HepG2 (cell line): ENCODE measurements at regions not wholly inside any gene's neighbourhood (a gene's known extent, or its start where the extent isn't known, plus 50 kb on each side); places are given as distances from the start of the nearest gene placed in this dataset.

Experiments
- ATAC-seq: fragments of 200-7000 bp; cut with Tn5 transposase; 3 replicates; pipeline ENCODE4 v1.9.1; 2020; ENCODE audit warnings: mild to moderate bottlenecking, moderate library complexity
- BruUV-seq: library from RNA; stranded (reverse); fragments of 400-500 nt; replicated peaks from 2 replicates; lab custom pipeline; 2021; lab: Mats Ljungman, UMichigan
- CTCF ChIA-PET: fragments of 300-600 bp; formaldehyde crosslinking; extraction: SDS; loops from one replicate; lab custom pipeline; 2021; ENCODE audit warnings: low total read pairs, inconsistent platforms, low intra/inter-chr PET ratio; lab: Yijun Ruan, JAX
- POLR2A ChIA-PET: fragments of 350-600 bp; sonication (Branson Sonifier 250); formaldehyde crosslinking; loops from one replicate; lab custom pipeline; 2020; ENCODE audit warnings: antibody characterized with exemption, inconsistent platforms; lab: Yijun Ruan, JAX
- DNase-seq: peaks from one replicate; pipeline ENCODE4 v3.0.0-alpha.2; 2015; ENCODE audit warnings: low spot score
- FAIRE-seq: peaks from 3 replicates; lab custom pipeline; 2011; peaks lifted over from hg19 to GRCh38; lab: Jason Lieb, UNC
- H2AFZ ChIP-seq: one replicate; pipeline ENCODE4 v1.6.1; 2011; ENCODE audit warnings: low read length, inconsistent platforms
- H3K27ac ChIP-seq: fragments of 300-600 bp; 3 replicates; pipeline ENCODE4 v1.8.0; 2011; ENCODE audit warnings: mixed run types, mild to moderate bottlenecking, mixed read lengths, low read length, inconsistent platforms; ENCODE audit not compliant: insufficient read depth; ENCODE audit errors: extremely low read length
- H3K27me3 ChIP-seq, 2 experiments: fragments of 200-600 bp in 1 of 2; 2 replicates in 1 of 2; 3 replicates in 1 of 2; pipeline versions ENCODE4 v1.6.0 to v1.8.0; 2011; ENCODE audit warnings: low read length in 2 of 2, mild to moderate bottlenecking in 2 of 2, moderate library complexity in 2 of 2, inconsistent platforms in 1 of 2; ENCODE audit not compliant: insufficient read depth in 2 of 2, control insufficient read depth in 1 of 2
- H3K36me3 ChIP-seq, 2 experiments: fragments of 200-600 bp in 1 of 2; replicated peaks in 1 of 2; 2 replicates in 1 of 2; 3 replicates in 1 of 2; pipeline versions ENCODE4 v1.5.1 to v1.8.0; 2011; ENCODE audit warnings: low read length in 2 of 2, inconsistent platforms in 1 of 2; ENCODE audit not compliant: insufficient read depth in 2 of 2, control insufficient read depth in 1 of 2
- H3K4me1 ChIP-seq: 2 replicates; pipeline ENCODE4 v1.5.1; 2012; ENCODE audit warnings: low read length, inconsistent platforms; ENCODE audit not compliant: insufficient read depth
- H3K4me2 ChIP-seq: 2 replicates; pipeline ENCODE4 v1.6.0; 2011; ENCODE audit warnings: low read depth, low read length, inconsistent platforms
- H3K4me3 ChIP-seq, 3 experiments: fragments of 200-600 bp in 1 of 3; sonication (generic), shearing (Covaris generic) in 1 of 3; replicated peaks in 1 of 3; 2 replicates each; pipeline ENCODE4 v1.5.1; 2011 to 2016; ENCODE audit warnings: low read length in 3 of 3, inconsistent platforms in 2 of 3, low read depth in 2 of 3, mild to moderate bottlenecking in 2 of 3, control low read depth in 1 of 3, mixed read lengths in 1 of 3; ENCODE audit not compliant: insufficient read depth in 1 of 3
- H3K79me2 ChIP-seq: one replicate; pipeline ENCODE4 v1.6.1; 2011; ENCODE audit warnings: low read length, inconsistent platforms; ENCODE audit not compliant: insufficient read depth
- H3K9ac ChIP-seq: 2 replicates; pipeline ENCODE4 v1.6.0; 2011; ENCODE audit warnings: mild to moderate bottlenecking, low read depth, low read length, inconsistent platforms; ENCODE audit not compliant: insufficient read depth
- H3K9me3 ChIP-seq: 2 replicates; pipeline ENCODE4 v1.5.1; 2012; ENCODE audit warnings: mild to moderate bottlenecking, low read length
- H4K20me1 ChIP-seq: 2 replicates; pipeline ENCODE4 v1.6.0; 2011; ENCODE audit warnings: inconsistent platforms, mild to moderate bottlenecking, low read length, moderate library complexity; ENCODE audit not compliant: insufficient read depth
- CEBPB ChIP-seq: IDR thresholded peaks from 2 replicates; pipeline ENCODE4 v1.6.1; 2011; ENCODE audit warnings: low read depth, low read length, improper control_type of control experiment, borderline replicate concordance
- CREBL2 ChIP-seq: sonication (generic); formaldehyde crosslinking; IDR thresholded peaks from 2 replicates; pipeline ENCODE4 v1.8.1; 2023; ENCODE audit warnings: missing genetic modification reagents, mild to moderate bottlenecking, borderline replicate concordance
- FOXK2 ChIP-seq: fragments of 450-650 bp; IDR thresholded peaks from 2 replicates; pipeline ENCODE4 v1.6.1; 2016
- HOXA3 ChIP-seq: sonication (generic); formaldehyde crosslinking; IDR thresholded peaks from 2 replicates; pipeline ENCODE4 v1.5.0; 2020; ENCODE audit warnings: missing genetic modification reagents
- POLR2A ChIP-seq, 2 experiments: IDR thresholded peaks; 2 replicates each; pipeline ENCODE4 v1.6.1; 2011; ENCODE audit warnings: low read depth in 2 of 2, low read length in 2 of 2, mild to moderate bottlenecking in 1 of 2, moderate library complexity in 1 of 2; ENCODE audit not compliant: insufficient read depth in 1 of 2
- RBM39 ChIP-seq: fragments of 200-400 bp; formaldehyde crosslinking; IDR thresholded peaks from one replicate; pipeline ENCODE4 v1.6.1; 2018; ENCODE audit warnings: antibody characterized with exemption, mild to moderate bottlenecking, low read depth, low read length; ENCODE audit not compliant: poor library complexity, severe bottlenecking
- SKIL ChIP-seq: sonication (generic); formaldehyde crosslinking; IDR thresholded peaks from 2 replicates; pipeline ENCODE4 v1.8.0; 2022; ENCODE audit warnings: missing genetic modification reagents, mild to moderate bottlenecking, moderate library complexity, borderline replicate concordance
- ZKSCAN8 ChIP-seq: IDR thresholded peaks from 2 replicates; pipeline ENCODE4 v1.6.1; 2016; ENCODE audit warnings: borderline replicate concordance, missing genetic modification reagents, missing compliant biosample characterization
- ZNF282 ChIP-seq: fragments of 450-650 bp; IDR thresholded peaks from 2 replicates; pipeline ENCODE4 v1.6.1; 2018; ENCODE audit not compliant: partially characterized antibody
- ZNF333 ChIP-seq: sonication (generic); formaldehyde crosslinking; IDR thresholded peaks from 2 replicates; pipeline ENCODE4 v1.4.0; 2020; ENCODE audit warnings: mild to moderate bottlenecking, missing genetic modification reagents, borderline replicate concordance
- ZNF510 ChIP-seq: sonication (generic); formaldehyde crosslinking; IDR thresholded peaks from 2 replicates; pipeline ENCODE4 v1.4.0; 2020; ENCODE audit warnings: low read depth, mild to moderate bottlenecking, missing genetic modification reagents
- WGBS: methylation state at CpG from one replicate; pipeline ENCODE4 v1.1.6; 2017; ENCODE audit warnings: low lambda C conversion rate; 5-methylcytosine and 5-hydroxymethylcytosine counted together
- in situ Hi-C: cut with HindIII; loops from 2 replicates; pipeline ENCODE4 v1.10.0; 2017; ENCODE audit warnings: low pct_unique_long_range_greater_than_20kb; ENCODE audit not compliant: extremely low pct_ligation_motif_present
- intact Hi-C: fragments of 100-400 bp; cut with micrococcal nuclease; formaldehyde crosslinking; loops from one replicate; pipeline ENCODE4 v1.10.0; 2022; ENCODE audit not compliant: unreplicated experiment
- TF ChIP-seq, protein P1 (sequence below): sonication (generic); formaldehyde crosslinking; IDR thresholded peaks from 2 replicates; pipeline ENCODE4 v1.4.0; 2020; ENCODE audit warnings: low read depth, missing genetic modification reagents
- TF ChIP-seq, protein P2 (sequence below): sonication (generic); formaldehyde crosslinking; conservative IDR thresholded peaks from 2 replicates; pipeline ENCODE4 v1.4.0; 2020; ENCODE audit warnings: missing genetic modification reagents
- TF ChIP-seq, protein P3 (sequence below): sonication (generic); formaldehyde crosslinking; IDR thresholded peaks from 2 replicates; pipeline ENCODE4 v1.4.0; 2020; ENCODE audit warnings: mild to moderate bottlenecking, low read depth, missing genetic modification reagents

DNA sequence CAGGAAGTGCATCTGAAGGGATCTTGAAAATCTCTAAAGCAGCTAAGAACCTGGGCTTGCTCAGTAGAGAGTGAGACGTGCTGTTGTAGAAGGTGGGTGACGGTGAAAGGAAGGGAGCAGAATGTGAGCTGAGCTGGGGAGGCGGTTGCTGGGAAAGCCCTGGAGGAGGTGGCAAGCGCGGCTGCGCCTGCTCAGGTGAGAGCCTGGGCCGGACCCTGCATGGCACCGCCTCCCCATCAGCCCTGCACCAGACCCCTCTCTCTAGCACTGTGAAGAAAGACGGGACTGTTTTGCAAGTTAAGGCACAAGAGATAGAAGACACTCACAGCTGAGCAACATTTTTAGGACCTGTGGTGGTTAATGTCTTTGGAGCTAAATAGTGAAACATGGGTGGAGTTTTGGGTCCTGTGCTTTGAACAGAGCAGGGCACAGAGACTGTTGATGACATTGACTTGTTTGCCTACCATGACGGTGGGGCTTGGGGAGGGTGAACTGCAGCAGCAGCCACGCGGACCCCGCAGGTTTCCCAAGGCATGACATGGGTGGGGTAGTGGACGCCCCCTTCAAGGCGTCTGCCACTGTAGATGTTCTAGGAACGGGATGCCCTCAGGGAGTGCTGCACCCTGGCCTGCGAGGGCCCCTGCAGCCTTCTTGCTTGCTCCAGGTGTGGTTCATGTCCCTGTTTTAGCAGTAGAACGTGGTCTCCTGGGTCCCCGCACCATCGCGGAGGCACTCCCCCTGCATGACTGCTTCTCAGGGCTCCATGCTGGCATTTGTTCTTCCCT lies 245.3 kb downstream of the TSN start (continued):
- TF ChIP-seq SKIL (CRISPR knock-in tag) (no peak), CREBL2 (CRISPR knock-in tag) (no peak), ZKSCAN8 (CRISPR knock-in tag) (no peak)

DNA sequence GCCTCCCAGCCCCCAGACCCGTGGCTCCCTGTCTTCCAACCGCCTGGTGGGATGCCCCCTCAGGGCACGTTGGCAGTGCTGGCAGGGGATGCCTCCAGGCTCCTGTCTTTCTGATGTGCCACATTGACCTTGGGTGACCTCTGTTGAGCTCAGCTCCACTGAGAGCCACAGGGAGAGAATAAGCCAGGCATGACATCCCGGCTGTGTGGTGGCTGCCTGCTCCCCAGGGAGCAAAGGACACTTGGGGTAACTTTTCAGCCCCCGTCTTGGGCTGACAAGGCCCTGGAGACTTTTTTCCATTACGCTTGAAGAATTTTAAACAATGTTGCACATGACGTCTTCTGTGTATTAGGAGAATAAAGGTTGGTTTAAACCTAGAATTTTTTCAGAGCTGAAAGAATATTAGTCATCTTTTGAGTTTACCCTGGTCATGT lies 246.0 kb downstream of the TSN start:
- CTCF ChIA-PET = no interaction called here
- no TSS peak for BruUV-seq
- ATAC-seq (no peak), DNase-seq (no peak), FAIRE-seq (no peak)
- no peak overlapping the region for H2AFZ ChIP-seq
- H3K4me1 ChIP-seq = no peaks in the 10 kb centered on the region
- H4K20me1 ChIP-seq = no peaks in the 10 kb centered on the region
- no peaks in the 10 kb centered on the region for H3K9me3 ChIP-seq
- POLR2A ChIA-PET = no interaction called here
- 23% methylated on average over 7 of the region's 7 CpGs for WGBS
- H3K9ac ChIP-seq = no peak overlapping the region
- in situ Hi-C loops (no loop called here), intact Hi-C loops (no loop called here)
- no peak overlapping the region for H3K27ac ChIP-seq
- H3K27me3 ChIP-seq = no peaks in the 10 kb centered on the region; a peak in 1 of 5 replicates
- no peaks in the 10 kb centered on the region for H3K36me3 ChIP-seq
- no peak overlapping the region for H3K4me2 ChIP-seq
- H3K4me3 ChIP-seq = no peak overlapping the region
- H3K79me2 ChIP-seq = no peaks in the 10 kb centered on the region
- TF ChIP-seq, protein P1, sequence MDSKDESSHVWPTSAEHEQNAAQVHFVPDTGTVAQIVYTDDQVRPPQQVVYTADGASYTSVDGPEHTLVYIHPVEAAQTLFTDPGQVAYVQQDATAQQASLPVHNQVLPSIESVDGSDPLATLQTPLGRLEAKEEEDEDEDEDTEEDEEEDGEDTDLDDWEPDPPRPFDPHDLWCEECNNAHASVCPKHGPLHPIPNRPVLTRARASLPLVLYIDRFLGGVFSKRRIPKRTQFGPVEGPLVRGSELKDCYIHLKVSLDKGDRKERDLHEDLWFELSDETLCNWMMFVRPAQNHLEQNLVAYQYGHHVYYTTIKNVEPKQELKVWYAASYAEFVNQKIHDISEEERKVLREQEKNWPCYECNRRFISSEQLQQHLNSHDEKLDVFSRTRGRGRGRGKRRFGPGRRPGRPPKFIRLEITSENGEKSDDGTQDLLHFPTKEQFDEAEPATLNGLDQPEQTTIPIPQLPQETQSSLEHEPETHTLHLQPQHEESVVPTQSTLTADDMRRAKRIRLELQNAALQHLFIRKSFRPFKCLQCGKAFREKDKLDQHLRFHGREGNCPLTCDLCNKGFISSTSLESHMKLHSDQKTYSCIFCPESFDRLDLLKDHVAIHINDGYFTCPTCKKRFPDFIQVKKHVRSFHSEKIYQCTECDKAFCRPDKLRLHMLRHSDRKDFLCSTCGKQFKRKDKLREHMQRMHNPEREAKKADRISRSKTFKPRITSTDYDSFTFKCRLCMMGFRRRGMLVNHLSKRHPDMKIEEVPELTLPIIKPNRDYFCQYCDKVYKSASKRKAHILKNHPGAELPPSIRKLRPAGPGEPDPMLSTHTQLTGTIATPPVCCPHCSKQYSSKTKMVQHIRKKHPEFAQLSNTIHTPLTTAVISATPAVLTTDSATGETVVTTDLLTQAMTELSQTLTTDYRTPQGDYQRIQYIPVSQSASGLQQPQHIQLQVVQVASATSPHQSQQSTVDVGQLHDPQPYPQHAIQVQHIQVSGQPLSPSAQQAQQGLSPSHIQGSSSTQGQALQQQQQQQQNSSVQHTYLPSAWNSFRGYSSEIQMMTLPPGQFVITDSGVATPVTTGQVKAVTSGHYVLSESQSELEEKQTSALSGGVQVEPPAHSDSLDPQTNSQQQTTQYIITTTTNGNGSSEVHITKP (CRISPR knock-in tag) = no peak
- TF ChIP-seq ZNF282 (no peak), FOXK2 (no peak), RBM39 (no peak), ZNF333 (no peak), HOXA3 (no peak), POLR2A (IDR thresholded peaks at IDR 0.05; ENCODE audit: insufficient read depth in 1 of 2, low read depth in 2 of 2, low read length in 2 of 2) (no peak), CEBPB (no peak), ZNF510 (CRISPR knock-in tag) (no peak)
- TF ChIP-seq, protein P2, sequence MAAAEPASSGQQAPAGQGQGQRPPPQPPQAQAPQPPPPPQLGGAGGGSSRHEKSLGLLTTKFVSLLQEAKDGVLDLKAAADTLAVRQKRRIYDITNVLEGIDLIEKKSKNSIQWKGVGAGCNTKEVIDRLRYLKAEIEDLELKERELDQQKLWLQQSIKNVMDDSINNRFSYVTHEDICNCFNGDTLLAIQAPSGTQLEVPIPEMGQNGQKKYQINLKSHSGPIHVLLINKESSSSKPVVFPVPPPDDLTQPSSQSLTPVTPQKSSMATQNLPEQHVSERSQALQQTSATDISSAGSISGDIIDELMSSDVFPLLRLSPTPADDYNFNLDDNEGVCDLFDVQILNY (CRISPR knock-in tag) = no peak
- TF ChIP-seq, protein P3, sequence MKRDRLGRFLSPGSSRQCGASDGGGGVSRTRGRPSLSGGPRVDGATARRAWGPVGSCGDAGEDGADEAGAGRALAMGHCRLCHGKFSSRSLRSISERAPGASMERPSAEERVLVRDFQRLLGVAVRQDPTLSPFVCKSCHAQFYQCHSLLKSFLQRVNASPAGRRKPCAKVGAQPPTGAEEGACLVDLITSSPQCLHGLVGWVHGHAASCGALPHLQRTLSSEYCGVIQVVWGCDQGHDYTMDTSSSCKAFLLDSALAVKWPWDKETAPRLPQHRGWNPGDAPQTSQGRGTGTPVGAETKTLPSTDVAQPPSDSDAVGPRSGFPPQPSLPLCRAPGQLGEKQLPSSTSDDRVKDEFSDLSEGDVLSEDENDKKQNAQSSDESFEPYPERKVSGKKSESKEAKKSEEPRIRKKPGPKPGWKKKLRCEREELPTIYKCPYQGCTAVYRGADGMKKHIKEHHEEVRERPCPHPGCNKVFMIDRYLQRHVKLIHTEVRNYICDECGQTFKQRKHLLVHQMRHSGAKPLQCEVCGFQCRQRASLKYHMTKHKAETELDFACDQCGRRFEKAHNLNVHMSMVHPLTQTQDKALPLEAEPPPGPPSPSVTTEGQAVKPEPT = no peak
